GM12801 (cell line): ENCODE measurements at regions not wholly inside any gene's neighbourhood (a gene's known extent, or its start where the extent isn't known, plus 50 kb on each side); places are given as distances from the start of the nearest gene placed in this dataset.

Experiments
- TF ChIP-seq, protein P1 (sequence below): IDR thresholded peaks from one replicate; pipeline ENCODE4 v1.5.1; 2011; ENCODE audit warnings: control low read depth; ENCODE audit not compliant: insufficient read length; ENCODE audit errors: extremely low read depth

DNA sequence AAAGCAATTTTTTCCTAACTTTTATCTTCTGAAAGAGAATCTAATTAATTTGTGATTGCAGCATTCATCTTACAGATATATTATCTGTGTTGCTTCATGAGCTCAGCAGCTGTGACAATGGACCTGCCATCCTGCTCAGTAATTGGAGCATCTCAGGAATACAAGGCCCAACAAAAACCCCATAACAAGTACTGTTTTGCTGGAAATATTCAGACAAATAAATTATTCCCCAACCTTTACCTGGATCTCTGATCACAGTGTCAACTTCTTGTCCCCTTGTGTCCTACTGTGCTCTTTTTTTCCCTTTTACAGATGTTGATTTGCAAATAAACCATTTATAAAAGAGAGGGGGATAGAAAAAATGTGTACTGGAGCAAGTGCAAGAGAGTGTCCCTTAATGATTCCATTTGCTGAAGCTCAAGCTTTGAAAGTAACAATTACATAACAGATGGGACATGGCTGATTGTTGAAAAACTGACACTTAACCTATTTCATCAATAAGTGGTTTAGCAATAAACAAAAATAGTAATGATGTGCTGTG lies 1063.4 kb upstream of the GHITM start:
- TF ChIP-seq, protein P1, sequence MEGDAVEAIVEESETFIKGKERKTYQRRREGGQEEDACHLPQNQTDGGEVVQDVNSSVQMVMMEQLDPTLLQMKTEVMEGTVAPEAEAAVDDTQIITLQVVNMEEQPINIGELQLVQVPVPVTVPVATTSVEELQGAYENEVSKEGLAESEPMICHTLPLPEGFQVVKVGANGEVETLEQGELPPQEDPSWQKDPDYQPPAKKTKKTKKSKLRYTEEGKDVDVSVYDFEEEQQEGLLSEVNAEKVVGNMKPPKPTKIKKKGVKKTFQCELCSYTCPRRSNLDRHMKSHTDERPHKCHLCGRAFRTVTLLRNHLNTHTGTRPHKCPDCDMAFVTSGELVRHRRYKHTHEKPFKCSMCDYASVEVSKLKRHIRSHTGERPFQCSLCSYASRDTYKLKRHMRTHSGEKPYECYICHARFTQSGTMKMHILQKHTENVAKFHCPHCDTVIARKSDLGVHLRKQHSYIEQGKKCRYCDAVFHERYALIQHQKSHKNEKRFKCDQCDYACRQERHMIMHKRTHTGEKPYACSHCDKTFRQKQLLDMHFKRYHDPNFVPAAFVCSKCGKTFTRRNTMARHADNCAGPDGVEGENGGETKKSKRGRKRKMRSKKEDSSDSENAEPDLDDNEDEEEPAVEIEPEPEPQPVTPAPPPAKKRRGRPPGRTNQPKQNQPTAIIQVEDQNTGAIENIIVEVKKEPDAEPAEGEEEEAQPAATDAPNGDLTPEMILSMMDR: no peak

DNA sequence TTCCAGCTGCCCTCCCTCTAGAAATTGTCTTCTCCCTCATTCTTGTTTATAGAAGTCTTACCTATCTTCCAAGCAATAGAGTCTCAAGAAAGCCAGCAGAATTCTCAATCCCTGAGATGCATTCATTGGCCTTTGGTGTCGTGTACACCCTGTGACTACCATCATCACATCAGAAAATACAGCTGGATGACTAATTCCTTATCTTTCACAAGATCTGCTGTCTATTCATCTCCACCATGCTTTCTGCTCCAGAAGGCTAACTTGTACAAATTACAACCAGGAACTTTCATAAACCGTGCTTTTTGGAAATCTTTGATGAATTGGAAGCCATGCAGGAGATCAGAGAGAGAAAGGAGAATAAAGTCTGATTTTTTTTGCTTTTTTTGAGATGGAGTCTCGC lies 1062.9 kb upstream of the GHITM start:
- TF ChIP-seq, protein P1: no peak

DNA sequence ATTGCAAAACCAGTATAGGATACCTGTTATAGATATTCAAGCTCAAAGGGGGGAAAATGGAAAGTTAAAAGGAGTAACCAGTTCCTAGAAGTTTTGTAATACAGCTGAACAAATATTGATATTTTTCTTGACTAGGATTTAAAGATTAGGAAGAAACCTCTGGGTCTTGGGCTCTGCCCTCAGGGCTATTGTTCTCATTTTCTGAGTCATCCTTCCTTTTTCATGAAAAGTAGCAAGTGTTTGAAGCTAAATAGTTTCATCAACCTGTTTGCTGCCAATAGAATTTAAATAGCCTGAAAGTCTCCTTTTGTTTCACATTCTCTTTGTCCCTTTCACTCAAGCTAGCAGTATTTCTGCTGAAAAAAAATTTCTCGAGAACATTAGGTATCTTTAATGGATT lies 1061.1 kb upstream of the GHITM start:
- TF ChIP-seq, protein P1: no peak

DNA sequence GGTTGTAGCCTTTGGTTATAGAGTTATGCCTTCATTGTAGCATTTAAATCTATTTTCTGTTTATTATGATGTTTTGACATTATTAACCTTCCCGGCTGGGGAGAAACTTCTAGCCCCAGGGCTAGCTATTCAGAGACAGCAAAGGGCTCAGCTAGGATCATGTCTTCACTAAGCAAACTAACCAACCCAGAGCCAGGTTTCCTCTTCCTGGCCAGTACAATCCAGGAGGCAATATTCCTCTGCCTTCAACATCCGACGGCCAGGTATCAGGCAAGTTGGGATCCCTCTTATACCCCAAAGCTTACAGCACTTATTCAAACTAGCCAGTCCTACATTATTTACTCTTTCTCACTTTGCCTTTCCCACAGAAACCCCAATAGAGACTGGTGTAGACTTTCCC lies 1060.7 kb upstream of the GHITM start:
- TF ChIP-seq, protein P1: no peak

DNA sequence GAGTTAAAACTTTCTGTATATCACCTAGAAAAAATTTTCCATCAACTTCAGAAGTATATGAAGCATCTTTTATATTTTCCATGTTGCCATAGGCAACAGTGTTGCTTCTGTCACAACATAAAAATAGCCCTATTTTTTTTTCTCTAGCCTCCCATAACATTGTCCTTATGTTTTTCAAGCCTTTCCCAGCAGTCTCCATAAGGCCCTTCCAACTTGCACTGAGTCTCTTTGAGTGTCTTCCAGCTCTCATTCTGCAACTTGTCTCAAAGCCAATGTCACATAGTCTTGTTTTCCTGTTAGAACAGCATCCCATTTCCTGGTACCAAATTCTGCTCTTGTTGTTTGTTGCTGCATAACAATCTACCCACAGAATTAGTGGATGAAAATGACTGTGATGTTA lies 1055.5 kb upstream of the GHITM start:
- TF ChIP-seq, protein P1: no peak

DNA sequence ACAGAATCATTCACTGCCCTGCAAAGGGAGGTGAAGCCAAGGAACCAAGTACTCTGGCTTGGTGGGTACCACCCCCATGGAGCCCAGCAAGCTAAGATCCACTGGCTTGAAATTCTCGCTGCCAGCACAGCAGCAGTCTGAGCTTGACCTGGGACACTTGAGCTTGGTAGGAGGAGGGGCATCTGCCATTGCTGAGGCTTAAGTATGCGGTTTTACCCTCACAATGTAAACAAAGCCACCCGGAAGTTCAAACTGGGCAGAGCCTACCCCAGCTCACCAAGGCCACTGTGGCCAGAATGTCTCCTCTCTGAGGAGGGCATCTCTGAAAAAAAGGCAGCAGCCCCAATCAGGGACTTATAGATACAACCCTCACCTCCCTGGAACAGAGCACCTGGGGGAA lies 1050.0 kb upstream of the GHITM start:
- TF ChIP-seq, protein P1: no peak

DNA sequence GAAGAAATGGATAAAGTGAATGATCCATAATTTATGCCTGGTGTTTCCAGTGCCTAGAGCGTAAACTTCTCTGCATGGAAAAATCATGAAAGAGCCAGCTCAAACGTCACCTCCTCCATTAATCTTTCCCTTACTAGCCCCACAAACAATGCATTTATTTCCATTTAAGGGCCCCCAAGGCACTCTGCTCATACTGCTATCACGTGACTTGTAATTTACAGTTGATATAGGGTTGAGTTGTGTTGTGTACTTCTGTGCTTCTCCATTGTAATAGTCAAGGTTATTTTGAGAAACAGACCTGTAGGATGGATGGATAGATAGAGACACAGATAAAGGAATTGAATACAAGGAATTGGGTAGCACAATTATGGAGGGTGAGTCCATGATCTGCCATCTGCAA lies 1034.7 kb upstream of the GHITM start:
- TF ChIP-seq, protein P1: no peak
